ENCODE measurements at regions not wholly inside any gene's neighbourhood (a gene's known extent, or its start where the extent isn't known, plus 50 kb on each side); places are given as distances from the start of the nearest gene placed in this dataset.

DNA sequence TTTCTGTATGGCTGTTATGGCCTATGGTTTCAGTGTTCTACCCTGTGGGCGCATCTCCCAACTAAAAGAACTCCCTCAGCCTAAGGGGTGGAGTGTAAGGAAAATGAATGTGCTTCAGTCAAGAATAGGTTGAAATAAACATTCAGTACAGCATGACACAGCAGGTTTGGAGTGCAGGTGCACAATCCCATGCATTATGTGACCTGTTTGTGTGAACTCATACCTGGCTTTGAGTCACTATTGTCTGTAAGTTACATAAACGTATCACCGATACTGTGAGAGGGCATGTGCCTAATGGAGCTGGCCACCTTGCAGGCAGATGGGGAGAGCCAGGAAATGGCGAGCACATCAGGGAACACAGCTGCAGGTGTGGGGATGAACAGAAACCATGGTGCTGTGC is 216.0 kb downstream of the DSEL start:
- DNase-seq (ENCODE audit: low read depth in 2 of 2, low spot score in 1 of 2) = no peak

DNA sequence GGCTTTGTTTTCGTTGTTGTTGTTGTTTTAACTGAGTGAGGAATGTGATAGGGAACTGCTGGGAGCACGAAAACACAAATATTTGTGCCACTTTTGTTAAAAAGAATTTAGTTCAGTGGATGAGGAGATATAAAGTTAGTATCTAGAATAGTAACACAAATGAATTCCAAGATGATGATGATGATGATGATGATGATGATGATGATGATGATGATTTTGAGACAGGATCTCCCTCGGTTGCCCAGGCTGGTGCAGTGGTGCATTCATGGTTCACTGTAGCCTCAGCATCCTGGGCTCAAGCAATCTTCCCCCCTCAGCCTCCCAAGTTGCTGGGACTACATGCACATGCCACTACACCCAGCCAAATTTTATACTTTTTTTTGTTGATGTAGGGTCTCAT is 223.7 kb downstream of the DSEL start:
- no peak for DNase-seq (ENCODE audit: low read depth in 2 of 2, low spot score in 1 of 2)

DNA sequence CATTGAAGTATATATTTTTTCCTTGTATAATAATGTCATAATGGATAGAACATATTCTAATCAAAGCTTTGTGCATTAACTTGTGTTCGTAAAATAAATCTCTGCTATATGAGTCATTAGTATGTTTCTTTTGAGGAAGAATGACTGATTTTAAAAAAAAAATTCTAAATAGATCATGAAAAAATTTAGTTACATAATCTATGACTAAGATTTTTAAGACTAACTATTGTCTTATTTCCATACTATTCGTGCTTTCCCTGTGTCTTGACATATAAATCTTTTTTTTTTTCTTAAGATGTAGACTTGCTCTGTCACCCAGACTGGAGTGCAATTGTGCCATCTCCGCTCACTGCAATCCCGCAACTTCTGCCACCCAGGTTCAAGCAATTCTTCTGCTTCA is 226.1 kb downstream of the DSEL start:
- DNase-seq (ENCODE audit: low read depth in 2 of 2, low spot score in 1 of 2) = no peak

DNA sequence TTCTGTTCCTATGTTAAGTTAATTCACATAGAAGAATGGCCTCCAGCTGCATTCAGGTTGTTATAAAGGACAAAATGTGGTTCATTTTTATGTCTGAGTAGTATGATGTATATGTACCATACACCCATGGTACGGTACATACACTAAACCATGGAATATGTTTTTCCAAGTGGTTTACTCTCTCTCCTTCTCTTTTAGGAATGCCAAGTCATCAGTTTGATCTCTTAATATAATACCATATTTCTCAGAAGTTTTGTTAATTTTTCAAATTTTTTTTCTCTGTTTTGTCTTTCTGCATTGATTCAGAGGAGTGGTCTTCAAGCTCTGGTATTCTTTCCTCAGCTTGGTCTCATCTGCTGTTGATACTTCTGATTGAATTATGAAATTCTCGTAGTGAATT is 230.9 kb downstream of the DSEL start:
- no peak for DNase-seq (ENCODE audit: low read depth in 2 of 2, low spot score in 1 of 2)

DNA sequence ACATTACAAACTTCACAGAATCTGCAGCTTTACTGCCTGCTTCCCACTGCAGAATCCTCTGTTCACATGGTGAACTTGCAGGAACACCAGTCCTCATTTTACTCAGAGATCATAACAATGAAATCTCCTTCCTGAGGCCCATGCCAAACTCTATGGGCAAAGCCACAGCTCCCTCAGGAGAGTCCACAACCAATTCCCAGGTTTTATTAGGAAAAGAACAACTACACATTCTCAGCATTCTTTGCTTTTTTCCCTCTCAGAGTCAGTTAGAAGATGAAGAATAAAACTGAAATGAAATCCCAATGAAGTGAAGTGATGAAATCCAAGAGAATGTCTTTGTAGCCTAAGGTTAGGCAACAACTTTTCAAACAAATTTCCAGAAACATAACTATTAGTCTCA is 233.7 kb downstream of the DSEL start:
- no peak for DNase-seq (ENCODE audit: low read depth in 2 of 2, low spot score in 1 of 2)

DNA sequence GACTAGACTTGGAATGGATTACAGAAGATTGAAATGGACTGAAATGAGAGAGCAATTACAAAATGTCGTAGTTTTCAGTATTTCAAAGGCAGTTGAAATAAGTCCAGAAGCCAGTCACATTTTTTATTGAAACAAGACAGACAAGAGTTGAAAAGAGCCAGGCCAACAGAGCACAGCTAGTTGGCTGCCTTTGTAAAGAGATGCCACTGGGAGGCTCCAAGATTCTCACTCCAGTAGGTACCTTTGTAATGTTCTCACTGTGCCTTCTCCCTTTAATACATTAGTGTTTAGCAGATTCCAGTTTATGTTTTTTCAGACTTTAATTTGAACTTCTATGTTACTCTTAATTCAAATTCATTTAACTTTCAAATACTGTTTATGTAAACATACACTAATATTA is 234.8 kb downstream of the DSEL start:
- no peak for DNase-seq (ENCODE audit: low read depth in 2 of 2, low spot score in 1 of 2)

DNA sequence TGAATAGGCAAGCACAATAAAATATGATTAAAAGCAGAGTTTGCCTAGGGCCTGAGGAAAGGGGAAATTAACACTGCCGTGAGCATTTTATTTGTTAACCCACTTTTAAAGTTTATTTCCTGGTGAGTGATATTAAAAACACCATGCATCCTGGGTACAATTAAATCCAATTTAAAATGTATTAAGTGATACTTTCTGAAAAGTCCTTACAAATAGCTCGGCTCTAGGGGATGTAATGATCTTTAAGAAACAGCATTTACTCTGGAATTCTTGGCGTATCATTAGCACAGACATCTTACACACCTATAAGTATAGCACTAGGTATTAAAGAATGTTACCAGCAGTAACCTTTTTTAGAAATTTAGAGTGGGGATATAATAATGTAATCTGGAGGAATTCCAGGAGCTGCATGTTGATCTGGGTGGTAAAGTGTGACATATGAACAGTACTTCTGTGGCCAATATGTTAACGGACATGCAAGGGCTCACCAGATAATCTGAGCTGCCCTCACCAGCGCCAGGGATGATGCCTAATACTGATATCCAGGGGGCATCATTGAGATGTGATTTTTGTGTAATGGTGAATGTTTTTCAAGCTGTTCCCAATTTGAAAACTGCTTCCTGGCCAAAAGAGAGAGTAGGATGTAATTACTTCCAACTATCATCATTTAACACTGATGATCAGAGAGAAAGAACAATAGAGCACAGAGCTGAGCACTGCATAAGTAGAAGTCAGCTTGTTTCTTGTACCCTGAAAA is 235.9 kb downstream of the DSEL start:
- DNase-seq (ENCODE audit: low read depth in 2 of 2, low spot score in 1 of 2) = no peak

DNA sequence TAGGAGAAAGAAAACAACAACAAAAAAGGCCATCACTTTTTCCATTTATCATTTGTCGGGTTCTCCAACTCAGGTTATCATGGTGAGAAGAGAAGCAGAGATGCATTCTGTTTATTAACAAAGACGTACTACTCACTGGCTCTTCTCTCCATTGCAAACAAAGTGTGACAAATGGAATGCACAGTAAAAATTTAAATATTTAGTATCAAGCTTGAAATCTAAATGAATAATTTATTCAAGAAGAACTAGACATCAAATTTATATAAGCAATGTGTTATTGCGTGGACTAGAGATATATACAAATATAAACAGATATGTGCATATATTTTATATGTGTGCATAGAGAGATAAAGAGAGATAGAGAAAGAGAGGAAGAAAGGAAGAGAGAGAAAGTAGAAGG is 236.5 kb downstream of the DSEL start:
- no peak for DNase-seq (ENCODE audit: low read depth in 2 of 2, low spot score in 1 of 2)

DNA sequence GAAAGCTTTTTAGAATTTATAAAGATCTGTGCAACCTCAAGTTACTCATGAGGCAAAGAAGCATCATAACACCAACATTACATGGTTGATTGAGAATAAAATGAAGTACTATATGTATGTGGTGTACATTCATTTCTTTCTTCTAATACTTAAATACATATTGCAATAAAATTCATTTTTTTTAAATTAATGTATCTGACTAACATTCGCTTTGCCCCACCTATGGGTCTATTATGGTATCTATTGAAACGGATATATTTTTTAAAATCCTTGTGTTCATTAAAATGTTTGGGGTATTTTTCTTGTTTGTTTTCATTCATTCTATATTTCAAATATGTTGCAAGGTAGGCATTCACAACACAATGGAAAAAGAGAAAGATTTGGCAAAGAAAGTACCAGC is 237.5 kb downstream of the DSEL start:
- DNase-seq (ENCODE audit: low read depth in 2 of 2, low spot score in 1 of 2) = no peak

DNA sequence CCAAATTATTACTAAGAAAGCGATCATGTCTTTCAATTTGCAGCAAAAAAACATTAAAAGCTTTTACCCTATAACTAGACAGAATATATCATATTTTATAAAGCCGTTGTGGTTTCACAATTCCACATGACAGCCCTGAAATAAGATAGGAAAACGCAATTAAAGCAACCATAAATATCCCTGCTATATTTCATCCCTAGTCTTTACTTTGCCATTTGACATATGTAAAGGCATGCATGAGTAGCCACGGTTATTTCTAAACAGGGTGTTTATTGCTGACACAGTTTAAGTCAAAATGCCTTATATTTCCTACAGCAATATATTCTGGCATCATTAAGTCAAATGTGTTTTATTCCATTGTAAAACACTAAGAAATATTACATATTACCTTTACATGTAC is 239.9 kb downstream of the DSEL start:
- no peak for DNase-seq (ENCODE audit: low read depth in 2 of 2, low spot score in 1 of 2)

DNA sequence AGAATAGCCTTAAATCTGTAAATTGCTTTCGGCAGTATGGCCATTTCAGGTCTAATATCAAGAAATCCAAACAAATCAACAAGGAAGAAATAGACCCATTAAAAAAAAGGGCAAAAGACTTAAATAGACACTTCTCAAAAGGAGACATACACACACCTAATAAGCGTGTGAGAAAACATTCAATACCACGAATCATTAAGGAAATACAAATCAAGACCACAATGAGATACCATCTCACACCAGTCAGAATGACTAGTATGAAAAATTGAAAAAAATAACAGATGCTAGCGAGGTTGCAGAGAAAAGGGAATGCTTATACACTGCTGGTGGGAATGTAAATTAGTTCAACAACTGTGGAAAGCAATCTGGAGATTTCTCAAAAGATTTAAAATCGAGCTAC is 243.2 kb downstream of the DSEL start:
- DNase-seq (ENCODE audit: low read depth in 2 of 2, low spot score in 1 of 2) = no peak

DNA sequence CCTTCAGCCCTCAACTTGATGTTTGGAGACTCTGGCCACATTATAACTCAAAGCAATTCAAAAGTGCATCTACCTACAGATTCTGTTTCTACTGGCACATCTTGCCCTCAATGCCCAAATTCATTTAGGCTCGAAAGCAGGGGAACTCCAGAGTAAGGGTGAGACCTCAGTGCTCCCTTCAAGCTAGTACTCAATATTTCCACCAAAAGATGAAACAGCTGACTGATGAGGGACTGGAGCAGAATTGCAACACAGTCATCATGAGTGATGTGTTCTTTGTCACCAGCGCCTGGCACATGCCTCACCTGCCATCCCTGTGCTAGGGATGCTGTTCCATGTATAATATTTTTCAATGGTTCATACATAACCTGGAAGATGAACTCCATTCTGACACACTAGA is 247.3 kb downstream of the DSEL start:
- DNase-seq (ENCODE audit: low read depth in 2 of 2, low spot score in 1 of 2) = no peak

DNA sequence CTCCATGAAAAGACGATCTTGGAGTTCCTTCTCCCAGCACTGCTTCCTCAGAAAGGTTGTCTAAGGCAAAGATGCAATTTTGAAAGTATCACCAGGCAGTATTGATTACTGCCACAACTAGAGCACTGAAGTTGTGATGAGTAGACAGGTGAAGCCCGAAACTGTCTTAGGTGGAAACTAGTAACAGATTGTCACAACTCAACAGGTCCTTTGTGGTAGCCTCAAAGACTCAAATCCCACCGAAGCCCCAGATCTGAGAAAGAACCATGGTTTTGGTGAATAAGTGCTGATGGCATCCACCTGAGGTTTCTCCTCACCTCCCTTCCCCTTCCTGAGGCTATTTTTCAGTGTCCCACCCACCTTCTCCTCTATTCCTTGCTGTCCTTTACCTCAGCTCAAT is 248.0 kb downstream of the DSEL start:
- DNase-seq (ENCODE audit: low read depth in 2 of 2, low spot score in 1 of 2) = no peak

DNA sequence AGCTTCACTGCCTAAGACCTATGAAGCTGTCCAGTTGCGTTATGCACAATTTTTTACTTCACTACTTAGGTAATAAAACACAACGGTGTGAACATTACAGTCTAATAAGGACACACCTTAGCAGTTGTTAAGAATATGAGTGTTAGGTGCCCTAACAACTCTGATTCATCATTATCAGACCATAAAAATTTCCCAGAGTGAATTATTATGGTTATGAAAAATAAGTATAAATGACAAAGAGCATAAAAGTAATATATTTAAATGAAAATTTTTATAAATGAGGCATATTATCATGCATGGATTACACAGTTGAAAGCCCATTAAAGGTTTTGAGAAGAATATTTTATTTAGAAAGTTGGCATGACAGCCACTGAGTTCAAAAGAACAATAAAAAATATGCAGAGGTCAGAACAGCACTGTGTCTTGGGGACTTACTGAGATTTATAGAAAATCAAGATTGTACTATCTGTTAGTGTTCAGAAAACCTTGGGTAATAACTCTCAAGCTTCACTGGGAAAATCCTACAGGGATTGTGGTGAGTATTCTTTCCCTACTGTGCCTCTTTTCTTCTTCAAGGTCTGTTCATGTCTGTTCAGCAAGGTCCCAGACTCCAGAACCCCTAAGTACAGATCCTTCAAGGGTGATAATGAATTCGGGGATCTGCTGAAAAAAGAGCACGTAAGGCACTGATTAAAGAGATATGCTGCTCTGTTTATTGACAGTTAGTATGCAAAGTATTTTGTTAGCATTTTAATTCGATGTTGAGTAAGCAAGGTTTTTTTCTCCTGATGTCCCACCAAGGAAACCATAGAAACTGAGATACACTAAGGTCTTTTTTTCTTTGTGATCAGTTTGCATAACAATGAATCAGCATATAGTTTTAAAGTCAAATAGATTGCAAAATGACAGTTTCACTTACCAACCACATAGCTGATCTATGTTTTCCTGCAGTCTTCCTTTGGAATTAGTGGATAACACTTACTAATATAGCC is 250.0 kb downstream of the DSEL start:
- DNase-seq (ENCODE audit: low read depth in 2 of 2, low spot score in 1 of 2) = no peak

DNA sequence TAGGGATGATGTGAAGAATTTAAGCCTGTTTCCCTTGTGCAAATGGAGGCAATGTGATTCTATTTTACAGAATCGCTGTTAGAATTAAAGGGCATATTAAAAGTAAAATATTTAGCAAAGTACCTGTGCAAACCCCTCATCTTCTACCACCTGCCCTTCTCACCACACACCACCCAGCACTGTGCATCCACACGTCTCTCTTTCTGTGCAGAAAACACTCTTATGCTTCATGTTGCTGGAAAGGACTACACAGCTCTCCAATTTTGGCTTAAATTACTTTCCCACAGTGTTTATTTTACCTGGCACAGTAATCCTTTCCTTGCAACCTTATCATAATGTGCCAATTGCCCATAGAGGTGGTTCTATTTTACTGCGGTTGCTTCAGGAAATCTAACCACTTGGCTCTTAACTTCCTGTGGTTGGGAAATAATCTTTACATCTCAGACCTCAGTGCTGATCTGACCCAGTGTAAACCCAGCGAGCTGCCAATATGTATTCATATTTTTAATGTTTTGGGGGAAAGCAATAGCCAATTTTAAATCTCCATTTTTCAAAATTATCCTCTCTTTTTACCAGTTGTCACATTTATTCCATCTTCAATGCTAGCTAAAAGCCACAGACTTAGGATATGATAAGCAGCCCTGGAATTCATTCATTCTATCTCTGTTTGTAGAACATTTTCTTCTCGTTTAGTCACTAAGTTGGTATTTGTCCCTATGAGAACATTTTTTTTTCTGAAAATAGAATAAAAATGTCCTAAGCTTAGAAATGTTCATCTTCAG is 250.9 kb downstream of the DSEL start:
- no peak for DNase-seq (ENCODE audit: low read depth in 2 of 2, low spot score in 1 of 2)

DNA sequence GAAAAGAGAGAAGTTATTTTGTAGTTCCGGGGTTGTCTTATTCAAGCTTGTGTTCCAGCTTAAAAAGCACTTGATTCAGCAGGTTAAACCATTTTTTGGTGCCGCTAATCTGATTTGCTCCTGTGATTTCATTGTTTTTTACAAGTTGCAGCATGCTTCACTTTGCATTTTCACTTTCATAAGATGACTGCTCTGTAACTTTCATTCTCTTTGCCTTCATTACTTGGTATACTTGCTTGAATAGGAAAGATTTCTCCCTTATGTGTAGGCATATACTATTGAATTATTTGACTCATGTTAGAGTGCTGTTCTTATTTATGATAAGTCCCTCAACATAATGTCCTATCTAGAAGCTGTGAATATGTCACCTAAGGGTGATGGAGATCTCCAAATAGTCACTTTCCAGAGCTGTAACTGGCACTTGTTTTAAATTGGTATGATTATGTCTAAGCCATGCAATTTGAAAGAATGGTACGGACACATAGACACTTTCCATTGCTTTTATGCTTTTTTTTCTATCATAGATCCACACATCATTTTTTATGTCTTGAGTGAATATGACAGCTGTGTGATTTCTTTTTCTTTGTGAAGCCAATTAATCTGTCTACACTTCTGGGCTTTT is 254.5 kb downstream of the DSEL start:
- no peak for DNase-seq (ENCODE audit: low read depth in 2 of 2, low spot score in 1 of 2)

DNA sequence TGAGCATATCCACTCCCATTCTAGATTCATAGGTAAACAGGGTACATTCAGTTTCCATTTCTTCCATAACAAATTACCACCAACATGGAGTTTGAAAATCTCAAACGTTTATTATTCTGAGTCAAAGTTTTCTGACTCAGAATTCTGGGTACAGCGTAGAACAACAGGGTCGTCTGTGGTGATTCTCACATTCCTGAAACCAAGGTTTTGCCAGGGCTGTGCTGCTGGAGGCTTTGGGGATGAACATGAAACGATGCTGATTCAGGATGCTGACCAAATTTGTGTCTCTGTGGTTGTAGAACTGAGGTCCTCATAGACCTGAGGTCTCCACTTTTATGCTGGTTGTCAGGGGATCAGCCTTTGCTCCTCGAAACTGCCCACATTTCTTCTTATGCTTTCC is 255.7 kb downstream of the DSEL start:
- DNase-seq (ENCODE audit: low read depth in 2 of 2, low spot score in 1 of 2) = no peak

DNA sequence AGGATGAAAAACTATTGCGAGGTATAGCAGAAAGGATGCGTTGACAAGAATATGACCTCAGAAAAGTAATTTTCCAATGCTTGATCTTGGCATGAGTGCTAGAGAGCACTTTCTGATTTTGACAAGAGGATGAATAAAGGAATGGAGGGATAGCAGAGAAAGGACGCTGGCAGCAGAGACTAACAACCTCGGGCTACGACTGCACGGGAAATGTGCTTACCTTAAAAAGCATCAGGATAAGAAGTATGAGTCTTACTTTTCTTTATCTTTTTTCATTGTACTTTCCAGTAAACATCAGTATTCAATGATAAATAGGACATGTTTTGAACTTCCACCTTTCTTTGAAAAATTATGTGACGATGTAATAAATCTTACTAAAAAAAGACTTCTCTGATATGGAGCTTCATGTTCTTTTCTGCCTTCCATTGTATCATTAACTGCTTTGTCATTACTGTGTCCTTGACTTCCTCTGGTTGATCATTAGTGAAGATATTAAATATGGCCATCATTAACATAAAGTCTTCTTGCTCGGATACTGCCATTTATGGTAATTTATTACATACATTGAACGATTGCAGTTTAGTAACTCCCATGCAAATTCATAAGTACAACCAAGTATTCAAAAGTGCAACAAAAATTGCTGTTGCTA is 265.6 kb downstream of the DSEL start:
- DNase-seq (ENCODE audit: low read depth in 2 of 2, low spot score in 1 of 2) = no peak

DNA sequence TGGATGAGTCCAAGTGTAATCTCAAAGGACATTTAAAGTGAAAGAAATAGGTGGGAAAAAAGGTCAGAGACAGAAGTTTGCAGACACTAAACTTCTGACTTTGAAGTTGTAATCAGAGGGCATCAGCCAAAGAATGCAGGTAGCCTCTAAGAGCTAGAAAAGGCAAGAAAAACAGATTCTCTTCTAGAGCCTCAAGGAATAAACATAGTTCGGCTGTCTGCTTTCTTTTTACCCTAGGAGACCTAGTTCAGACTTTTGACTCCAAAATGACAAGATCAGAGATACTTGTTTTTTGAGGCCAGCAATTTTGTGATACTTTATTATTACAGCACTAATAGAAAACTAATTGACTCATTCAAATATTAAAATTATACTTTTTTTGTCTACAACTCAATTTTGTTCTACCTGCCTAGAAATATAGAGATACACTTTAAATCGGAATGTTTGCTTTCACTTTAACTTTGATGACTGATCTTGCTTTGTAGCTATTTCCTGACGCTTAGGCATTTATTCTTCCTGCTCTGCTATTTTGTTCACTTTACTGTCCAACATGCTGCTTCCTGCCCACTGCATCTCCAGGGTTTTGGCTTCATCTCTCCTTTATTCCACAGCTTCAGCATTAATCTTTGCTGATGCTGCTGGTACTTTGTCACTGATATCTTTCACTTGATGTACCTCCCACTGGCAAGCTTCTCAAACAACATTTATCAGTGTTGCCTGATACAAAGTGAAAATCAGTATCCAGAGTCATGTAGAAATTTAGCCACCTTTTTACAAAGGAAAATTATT is 272.5 kb downstream of the DSEL start:
- no peak for DNase-seq (ENCODE audit: low read depth in 2 of 2, low spot score in 1 of 2)

DNA sequence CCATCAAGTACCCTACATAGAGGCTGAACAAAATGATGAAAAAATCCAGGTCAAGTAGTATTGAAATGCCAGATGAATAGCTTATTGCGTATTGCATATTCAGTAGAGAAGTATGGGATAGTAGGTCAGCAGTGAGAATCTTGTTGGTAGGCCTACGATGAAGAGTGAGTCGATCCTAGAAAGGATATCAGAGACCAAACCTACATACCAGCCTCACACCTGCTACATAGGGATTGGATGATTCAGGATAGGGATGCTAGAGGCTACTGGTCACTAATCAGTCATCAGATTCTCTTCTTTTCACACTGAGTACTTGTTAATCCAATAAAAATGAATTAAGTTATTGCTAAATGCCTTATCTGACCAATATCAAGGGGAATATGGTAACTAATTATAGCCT is 274.5 kb downstream of the DSEL start:
- no peak for DNase-seq (ENCODE audit: low read depth in 2 of 2, low spot score in 1 of 2)

Measured in stimulated activated CD8-positive, alpha-beta memory T cell treated with anti-CD3 and anti-CD28 coated beads, Interleukin-4, amount 100 ng/mL, for 1 hour (primary cell).